Retinal pigment epithelial cell (primary cell): ENCODE measurements at regions not wholly inside any gene's neighbourhood (a gene's known extent, or its start where the extent isn't known, plus 50 kb on each side); places are given as distances from the start of the nearest gene placed in this dataset.

Source experiments
- DNase-seq: peaks from one replicate; pipeline ENCODE4 v3.0.0-alpha.2; 2010; ENCODE audit warnings: low read depth
- H3K4me3 ChIP-seq: 2 replicates; pipeline ENCODE4 v1.5.1; 2011; ENCODE audit warnings: mild to moderate bottlenecking, low read length, control low read depth, moderate library complexity
- TF ChIP-seq, protein P1 (sequence below): conservative IDR thresholded peaks from 2 replicates; pipeline ENCODE4 v1.5.1; 2011; ENCODE audit warnings: low read depth, low read length, control low read depth, inconsistent platforms

GRCh38 chr10:84077768-84078167 lies 61.5 kb upstream of the GHITM start:
- TF ChIP-seq, protein P1, sequence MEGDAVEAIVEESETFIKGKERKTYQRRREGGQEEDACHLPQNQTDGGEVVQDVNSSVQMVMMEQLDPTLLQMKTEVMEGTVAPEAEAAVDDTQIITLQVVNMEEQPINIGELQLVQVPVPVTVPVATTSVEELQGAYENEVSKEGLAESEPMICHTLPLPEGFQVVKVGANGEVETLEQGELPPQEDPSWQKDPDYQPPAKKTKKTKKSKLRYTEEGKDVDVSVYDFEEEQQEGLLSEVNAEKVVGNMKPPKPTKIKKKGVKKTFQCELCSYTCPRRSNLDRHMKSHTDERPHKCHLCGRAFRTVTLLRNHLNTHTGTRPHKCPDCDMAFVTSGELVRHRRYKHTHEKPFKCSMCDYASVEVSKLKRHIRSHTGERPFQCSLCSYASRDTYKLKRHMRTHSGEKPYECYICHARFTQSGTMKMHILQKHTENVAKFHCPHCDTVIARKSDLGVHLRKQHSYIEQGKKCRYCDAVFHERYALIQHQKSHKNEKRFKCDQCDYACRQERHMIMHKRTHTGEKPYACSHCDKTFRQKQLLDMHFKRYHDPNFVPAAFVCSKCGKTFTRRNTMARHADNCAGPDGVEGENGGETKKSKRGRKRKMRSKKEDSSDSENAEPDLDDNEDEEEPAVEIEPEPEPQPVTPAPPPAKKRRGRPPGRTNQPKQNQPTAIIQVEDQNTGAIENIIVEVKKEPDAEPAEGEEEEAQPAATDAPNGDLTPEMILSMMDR, result no peak
- H3K4me3 ChIP-seq, result no peak overlapping the region
- no peak for DNase-seq

DNA sequence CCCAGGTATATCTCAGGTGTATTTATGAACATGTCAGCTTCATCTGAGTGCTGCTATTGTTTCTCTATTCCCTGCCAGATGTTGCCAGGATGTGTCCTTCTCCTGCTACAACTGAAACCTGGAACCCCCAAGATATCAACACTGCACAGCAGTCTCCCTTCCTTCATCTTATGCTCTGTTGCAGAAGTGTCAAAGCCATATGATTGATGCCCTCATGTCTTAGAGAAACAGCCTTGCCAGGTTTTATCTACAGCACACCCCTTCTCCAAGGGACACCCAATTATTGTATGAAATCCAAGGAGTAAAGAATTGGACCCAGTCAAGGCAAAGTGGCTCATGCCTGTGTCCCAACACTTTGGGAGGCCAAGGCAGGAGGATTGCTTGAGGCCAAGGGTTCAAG lies 60.5 kb upstream of the GHITM start:
- no peak overlapping the region for H3K4me3 ChIP-seq
- TF ChIP-seq, protein P1, result no peak
- DNase-seq, result no peak

DNA sequence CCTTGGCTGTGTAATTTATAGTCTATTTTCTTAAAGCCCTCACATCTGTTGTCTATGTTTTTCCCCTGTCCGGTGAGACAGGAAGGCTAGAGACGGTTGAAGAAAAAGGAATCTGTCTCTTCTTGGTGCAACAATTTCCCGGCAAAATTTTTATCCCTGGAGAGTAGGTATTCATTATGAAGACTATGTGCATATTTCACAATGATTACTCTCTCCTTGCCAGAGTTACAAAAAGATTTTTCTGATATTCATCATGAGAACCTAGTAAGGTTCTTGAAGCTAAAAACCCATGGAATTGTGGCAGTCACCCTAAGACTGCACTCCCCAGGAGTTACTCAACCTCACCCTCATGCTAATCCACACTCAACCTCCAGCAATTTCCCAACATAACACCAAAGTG lies 55.0 kb upstream of the GHITM start:
- TF ChIP-seq, protein P1, result no peak
- DNase-seq, result no peak
- H3K4me3 ChIP-seq, result no peak overlapping the region

- H3K4me3 ChIP-seq, result no peak overlapping the region
- no peak for DNase-seq
- TF ChIP-seq, protein P1, result no peak
These were observed 52.1 kb upstream of the GHITM start for GRCh38 chr10:84087202-84087601.

DNA sequence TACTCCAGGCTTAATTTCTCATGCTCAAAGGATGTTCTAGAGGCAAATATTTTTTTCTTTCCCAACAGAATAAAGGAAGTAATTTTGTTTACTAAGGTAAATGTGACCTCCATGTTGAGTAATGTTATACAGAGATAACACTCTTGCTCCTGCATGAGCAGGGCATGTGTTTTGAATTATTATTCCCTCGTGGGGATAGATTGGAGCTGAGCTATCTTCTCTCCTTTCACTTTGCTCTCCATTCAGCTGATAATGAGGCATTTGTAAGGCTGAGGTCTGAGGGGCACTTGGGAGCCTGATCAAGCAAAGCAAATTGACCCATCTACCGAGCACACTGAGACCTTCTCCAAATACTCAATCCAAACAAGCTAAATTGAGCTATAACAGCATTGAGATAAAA lies 50.7 kb upstream of the GHITM start:
- no peak for DNase-seq
- H3K4me3 ChIP-seq, result no peak overlapping the region
- TF ChIP-seq, protein P1, result no peak

- TF ChIP-seq, protein P1, result no peak
- no peak for DNase-seq
- no peak overlapping the region for H3K4me3 ChIP-seq
These were observed 50.1 kb upstream of the GHITM start for GRCh38 chr10:84089162-84089561.
